HG03558 (cell line): ENCODE measurements at regions not wholly inside any gene's neighbourhood (a gene's known extent, or its start where the extent isn't known, plus 50 kb on each side); places are given as distances from the start of the nearest gene placed in this dataset.
"Not testable (repeated sequence)": the region's sequence is repeated elsewhere in the genome, so short reads cannot be mapped to it uniquely, and the experiment has no call there.

Experiments used
- ATAC-seq: cut with Tn5 transposase; IDR thresholded peaks from one replicate; pipeline ENCODE4 v1.9.1; 2021; ENCODE audit warnings: moderate number of reproducible peaks; ENCODE audit not compliant: unreplicated experiment; ENCODE audit errors: extremely low read depth

DNA sequence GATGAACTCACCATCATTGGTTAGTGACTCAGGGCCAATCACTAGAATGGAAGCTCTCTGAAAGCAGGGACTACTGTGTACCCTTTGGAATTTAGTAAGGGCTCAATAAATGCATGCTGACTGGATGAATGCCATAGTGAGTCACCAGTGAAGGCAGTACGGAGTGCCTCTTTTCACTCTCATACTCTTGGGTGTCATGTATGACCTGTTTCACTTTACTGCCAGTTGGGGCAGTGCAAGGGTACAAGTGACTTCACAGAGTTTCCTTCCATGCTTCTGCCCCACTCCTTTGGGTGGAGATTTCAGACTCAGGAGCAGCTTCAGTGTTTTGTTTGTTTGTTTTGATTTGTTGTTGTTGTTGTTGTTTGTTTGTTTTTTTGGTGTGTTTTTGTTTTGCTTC, 57.7 kb downstream of the SOX3 start:
- no peak for ATAC-seq

DNA sequence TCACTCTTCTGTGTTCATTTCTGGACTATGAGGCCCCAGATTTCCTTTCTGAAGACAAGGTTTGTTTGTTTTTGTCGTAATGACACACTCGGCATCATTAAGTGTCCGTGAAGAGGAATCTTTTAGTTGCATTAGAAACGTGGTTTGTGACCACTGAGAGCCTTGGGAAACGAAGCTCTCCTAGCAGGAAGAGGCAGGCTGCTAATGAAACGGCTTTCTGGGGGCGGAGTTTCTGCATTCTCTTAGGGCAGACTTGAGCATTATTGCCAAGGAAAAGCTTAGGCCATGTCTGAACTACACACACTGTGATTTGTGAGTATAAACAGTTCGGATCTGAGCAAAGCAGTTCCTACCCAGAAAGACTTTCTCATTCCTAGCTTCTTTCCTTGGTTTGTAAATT, 64.0 kb downstream of the SOX3 start:
- ATAC-seq: no peak

DNA sequence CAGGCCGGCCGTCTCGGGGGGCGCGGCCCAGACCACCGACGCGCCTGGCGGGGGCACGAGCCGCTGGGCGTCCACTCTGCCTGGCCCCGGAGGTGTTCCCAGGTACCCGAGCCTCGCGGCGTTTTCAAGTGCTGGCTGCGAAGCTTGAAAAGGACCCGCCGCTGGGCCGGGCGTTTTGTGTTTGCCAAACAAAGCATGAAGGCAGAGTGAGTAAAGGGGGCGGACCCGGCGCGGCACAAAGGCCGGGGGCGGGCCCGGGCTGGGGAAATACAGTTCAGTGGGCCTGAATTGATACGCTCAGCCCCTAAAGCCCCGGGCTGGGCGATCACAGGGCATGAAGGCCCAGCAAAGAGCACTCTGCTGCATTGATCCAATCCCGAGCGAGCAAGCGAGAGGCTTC, 65.4 kb downstream of the SOX3 start:
- ATAC-seq: no peak

DNA sequence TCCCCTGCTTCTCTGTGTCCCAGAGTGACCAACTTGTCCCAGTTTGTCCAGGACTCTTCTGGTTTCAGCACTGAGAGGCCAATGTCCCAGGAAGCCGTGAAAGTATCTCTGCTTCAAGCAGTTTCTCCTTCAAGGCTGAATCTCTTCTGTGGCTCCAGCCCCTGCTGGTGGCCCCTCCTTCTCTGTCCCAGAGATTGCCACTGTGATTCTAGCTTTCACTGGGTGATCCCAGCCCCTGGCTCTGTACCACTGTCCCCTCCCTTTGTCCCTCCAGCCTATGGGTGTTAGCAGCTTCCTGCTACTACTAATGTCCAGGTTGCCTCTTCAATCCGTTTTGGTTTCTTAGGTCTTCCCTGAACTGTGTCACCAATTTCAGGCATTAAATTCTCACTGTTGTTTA, 70.5 kb downstream of the SOX3 start:
- no peak for ATAC-seq

DNA sequence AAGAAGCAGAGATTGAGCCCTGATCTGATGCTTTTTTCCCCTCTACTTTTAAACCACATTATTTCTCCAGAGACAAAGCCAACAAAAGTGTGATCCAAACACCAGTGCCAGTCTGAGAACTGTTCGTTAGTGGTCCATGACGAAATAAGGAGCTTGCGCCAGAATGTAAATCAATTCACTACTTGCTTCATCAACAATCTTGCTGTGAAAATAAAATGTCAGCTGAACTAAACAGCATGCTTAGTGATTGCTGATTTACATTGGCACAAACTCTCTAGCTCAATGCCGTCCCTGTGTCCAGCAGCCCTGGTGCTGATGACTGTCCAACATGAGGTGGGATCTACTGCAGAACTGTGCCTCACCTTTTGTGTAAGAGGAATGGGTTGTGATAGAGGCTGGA, 71.3 kb downstream of the SOX3 start:
- no peak for ATAC-seq

DNA sequence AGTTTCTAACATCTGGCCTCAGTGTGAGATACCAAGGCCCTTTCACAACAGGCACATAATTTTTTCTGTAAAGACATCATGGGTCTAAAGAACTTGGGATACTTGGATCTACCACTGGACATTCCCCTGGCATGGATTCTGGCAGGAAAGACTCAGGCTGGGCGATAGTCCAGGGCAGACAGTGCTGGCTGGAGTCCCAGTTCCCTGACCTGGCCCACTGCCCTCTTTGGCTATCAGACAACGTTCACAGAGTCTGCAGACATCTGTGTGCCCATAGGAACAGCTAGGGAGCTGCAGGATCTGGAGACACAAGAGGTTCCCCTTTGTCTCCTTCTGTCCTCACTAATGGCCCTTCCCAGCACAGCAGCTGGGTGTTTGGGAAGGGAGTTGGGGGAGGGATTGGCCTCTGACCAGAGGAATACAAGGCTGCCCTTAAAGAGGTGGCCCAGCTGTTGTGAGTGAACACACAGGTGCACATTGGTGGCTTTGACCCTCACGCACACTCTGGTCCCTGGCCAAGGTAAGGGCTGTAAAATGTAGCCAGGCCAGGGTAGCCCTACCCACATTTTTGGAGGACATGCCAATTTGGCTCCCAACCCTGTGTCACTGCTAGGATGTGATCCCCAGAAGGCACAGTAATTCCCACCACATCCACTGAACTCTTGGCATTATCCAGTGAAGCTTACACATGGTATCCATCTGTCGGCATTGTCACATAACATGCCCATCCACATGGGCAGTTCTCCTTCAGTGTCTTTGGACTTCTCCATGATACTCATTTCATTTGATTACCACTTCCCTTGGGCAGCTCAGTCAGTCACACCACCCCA, 72.3 kb downstream of the SOX3 start:
- ATAC-seq: no peak

DNA sequence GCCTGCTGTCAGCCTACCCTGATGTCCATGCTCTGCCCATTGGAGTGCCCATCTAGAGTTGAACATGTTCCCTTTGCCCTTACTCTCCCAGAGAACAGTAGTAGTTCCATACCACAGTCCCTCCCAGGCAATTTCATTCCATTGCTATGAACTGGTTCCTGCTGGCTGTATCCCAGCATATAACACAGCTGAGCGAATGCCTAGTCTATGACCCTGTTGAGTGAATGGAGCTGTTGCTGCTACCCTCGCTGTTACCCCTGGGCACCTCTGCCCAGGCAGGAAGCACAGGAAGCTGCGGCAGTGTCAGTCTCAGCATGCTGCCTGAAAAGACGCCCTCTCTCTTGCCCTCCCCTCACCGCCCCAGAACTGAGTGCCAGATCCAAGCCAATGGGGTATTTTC, 73.3 kb downstream of the SOX3 start:
- no peak for ATAC-seq

DNA sequence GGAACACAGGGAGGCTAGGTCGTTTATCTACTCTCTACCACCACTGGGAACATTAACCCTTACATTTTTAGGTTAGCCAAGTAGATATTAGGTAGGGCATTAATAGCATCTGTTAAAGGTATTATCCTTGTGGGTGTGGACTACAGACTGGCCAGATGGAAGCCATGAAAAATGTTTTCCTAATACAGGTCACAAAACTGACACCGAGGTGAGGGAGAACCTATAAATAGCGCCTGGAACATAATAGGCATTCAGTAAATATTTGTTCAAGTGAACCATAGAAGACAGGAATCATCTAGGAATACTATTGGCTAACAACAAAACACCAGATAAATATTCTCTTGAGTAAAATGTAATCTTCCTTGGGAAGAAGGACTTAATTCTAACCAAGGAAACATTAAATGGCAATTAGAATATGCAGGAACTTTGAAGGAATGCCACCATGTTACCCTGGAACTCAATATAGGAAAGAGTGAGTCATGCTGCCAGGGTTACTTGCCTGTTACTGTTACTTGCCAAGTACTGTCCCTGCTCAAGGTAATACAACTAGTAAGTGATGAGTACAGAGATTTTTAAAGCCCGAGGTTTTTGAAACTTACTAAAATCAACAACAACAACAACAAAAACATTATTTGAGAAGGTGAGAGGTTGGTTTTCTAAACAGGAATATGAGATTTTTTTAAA, 79.0 kb downstream of the SOX3 start:
- no peak for ATAC-seq

DNA sequence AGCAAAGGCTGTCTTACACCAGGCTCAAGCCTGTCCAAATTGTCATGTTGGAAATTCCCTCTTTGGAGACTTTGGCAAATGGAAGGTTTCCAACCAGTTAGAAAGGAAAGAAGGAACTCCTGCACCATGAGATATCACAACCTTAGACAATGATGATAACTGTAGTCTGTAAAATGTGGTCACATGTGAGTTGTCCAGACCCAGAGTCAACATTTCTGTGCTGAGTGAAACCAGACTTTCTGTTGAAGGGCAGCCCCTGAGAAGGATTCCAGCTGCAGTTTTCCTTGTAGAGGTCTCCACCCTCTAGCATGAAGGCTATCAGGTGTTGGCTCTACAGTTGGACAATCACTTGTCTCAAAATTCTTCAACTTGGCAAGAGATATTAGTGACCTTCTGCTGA, 82.4 kb downstream of the SOX3 start:
- ATAC-seq: no peak

DNA sequence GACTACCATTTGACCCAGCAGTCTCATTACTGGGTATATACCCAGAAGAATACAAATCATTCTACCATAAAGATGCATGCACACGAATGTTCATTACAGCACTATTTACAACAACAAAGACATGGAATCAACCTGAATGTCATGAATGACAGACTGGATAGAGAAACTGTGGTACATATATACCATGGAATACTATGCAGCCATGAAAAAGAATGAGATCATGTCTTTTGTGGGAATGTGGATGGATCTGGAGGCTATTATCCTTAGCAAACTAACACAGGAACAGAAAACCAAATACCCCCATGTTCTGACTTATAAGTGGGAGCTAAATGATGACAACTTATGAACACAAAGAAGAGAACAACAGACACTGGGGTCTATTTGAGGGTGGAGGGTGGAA, 102.7 kb downstream of the SOX3 start:
- ATAC-seq: not testable (repeated sequence)

DNA sequence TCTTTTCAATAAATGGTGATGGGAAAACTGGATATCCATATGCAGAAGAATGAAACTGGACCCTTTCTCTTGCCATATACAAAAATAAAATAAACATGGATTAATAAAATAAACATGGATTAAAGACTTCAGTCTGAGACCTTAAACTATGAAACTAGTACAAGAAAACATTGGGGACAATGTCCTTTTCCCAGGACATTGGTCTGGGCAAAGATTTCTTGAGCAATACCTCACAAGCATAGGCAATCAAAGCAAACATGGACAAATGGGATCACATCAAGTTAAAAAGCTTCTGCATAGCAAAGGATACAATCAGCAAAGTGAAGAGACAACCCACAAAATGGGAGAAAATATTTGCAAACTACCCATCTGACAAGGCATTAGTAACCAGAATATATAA, 108.5 kb downstream of the SOX3 start:
- ATAC-seq: not testable (repeated sequence)

DNA sequence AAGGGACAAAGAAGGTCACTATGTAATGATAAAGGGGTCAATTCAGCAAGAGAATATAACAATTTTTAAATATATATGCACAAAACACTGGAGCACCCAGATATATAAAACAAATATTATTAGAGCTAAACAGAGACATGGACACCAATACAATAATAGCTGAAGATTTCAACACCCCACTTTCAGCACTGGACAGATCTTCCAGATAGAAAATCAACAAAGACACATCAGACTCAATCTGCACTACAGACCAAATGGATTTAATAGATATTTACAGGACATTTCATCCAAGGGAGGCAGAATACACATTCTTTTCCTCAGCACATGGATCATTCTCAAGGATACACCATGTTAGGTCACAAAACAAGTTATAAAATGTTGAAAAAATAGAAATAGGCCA, 111.4 kb downstream of the SOX3 start:
- no peak for ATAC-seq

DNA sequence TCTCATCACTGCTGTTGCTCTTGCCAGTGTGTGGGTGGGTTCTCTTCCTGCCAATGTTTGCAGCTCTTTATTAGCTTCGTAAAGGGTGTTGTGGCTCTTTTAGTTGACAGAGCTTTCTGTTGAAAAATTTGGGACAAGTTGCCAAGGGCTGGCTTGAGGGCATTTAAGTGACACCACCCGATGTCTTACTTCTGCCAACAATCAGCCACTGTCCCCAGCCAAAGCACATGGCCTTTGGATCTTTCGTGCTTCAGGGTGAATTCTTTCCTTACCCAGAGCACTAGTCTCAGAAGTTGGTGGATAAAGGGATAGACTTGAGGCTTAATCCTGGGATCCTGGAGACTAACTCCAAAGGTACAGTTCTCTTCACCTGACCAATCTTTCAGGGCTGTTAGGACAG, 113.6 kb downstream of the SOX3 start:
- no peak for ATAC-seq

DNA sequence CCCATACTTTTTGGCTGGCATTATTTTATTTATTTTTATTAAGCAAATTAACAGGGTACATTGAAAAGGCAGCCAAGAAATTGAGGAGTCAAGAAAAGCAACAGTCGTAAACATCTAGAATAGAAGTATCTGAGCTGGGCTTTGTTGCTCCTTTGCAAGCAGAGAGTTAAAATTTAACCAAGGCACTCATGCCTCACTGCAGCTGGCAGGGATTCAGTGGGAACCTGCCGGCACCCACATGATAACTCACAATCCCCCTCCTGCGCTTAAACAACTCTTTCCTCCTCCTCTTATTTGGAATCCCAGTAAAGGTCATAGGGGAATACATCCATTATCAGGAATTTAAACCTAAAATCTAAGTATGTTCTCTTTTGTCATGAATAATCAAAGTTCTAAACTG, 115.5 kb downstream of the SOX3 start:
- ATAC-seq: no peak

DNA sequence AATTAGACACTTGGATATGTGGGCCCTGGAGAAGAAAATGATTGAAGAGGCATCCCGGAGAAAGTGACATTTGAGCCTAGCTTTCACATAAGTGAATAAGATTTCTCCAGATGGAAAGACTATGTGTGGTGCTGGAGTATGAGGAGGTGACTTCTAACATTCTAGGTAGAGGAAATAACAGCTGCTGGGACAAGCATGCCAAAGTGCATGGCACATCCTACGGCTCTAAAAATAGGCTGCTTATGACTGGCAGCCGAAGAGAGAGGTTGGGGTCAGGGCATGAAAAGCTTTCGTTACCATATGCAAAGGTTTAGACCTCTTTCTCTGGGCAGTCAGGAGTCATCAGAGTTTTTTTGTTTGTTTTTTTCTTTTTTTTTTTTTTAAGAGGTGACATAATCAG, 142.0 kb downstream of the SOX3 start:
- ATAC-seq: no peak

DNA sequence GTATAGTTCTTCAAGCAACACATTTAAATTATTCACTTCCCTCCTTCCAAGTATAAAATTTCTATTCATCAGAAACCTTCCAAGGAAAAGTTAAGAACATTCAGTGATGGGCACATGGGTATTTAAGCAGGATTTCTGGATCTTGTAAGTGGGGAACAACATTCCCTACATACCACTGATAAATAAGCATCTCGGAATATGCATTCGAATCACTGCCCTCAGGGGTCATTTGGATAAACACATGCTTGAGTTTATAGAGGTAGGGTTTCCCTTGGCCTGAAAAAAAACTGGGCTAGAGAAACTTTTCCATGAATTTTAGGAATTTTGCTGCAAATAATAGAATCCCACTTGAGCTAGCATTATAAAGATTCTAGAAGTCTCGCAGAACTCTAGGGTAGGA, 143.9 kb downstream of the SOX3 start:
- no peak for ATAC-seq

DNA sequence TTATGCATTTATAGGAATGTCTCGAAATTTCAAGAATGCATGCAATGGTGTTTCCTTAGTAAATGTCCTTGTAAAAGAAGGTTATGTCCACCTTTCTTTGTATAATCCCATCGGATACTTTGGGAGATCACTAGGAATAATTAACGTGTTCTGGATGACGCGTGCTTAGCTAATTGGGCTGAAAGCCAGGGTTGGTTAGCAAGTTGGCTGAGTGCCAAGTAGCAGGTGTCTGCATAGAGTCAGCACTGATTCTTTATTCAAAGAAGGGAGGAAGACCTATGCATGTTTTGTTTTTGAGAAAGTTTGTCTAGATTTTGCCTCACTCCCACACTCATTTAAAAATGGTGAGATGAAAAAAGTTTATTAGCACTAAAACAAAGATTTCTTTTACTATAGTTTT, 144.6 kb downstream of the SOX3 start:
- ATAC-seq: no peak

DNA sequence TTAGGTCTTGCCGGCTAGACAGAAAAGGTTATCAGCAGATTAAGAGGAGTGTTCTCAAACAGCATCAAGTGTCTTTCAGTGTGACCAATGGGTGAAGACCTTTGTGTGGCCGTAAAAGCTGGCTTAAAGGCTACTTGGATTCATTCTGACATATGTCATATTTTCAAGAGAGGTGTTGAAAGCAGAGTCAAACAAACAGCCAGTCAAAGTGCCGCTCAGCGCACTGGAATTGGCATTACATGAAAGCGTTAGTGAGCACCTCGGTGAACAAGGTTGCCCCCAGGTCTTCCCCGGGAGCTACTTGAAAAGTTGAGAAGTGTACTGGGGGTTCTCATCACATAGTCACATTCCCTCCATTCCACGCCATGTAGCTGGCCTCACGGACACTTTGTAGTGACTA, 148.9 kb downstream of the SOX3 start:
- ATAC-seq: no peak

DNA sequence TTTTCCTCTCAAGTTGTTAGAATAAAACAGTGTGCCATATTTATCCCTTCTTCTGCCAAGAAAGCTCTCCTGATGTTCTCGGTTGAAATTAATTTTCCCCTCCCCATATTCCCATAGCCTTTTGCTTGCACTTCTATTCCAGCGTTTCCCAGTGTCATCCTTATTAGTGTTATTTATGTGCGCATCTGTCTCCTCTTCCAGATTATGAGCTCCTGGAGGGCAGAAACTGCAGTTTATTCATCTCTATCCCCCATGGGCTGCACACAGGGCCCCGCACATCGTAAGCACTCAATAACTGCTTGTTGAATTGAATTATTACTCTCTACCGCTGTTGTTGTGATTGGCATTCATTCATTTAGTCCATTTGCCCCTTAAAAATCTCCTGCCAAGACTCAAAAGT, 149.4 kb downstream of the SOX3 start:
- ATAC-seq: no peak

DNA sequence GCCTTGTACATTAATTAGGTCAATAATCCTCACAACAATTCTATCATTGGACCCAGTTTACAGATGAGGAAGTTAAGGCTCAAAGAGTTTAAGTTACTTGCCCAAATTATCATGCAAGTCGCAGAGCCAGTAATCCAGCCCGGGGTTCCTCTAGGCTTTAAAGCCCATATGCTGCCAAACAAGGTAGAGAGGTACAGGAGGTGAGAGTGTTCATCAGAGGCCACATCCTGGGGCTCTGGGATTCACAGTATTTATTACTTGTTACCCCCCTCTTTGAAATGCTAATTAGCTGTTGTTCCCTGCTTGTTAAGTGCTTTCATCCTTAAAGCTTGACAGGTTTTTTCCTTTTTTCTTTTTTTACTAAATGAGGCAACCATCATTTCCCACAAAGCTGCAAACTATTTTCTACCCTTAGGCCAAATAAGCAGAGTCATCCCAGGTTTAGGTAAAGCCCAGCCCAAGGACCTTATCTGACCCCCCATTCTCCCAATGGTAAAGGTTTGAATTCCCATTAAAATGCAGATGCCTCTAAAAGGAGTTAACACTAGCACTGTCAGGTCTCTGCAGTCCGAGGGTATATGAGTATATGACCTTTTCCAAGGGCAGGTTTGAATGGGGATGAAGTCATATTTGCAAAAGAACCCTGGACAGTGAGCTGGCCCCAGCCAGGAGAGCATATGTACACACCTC, 150.3 kb downstream of the SOX3 start:
- no peak for ATAC-seq

DNA sequence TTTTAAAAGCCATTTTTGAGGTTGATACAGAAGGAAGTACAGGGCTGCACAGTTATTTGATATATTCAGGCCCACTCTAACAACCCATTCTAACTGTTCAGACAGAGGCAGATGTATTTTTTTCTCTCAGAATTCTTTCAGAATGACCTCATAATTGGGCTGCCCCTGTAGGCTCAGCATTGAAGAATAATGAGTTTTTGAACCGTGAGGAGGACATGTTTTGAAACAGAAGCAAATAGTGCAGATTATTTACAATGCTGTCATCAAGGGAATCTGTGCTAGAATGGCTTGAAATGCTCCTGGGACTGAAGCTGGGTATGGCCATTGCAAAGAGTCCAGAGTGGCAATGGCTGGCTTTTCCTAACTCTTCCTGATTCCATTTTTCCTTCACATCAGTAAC, 158.1 kb downstream of the SOX3 start:
- no peak for ATAC-seq
